ENCODE measurements at regions not wholly inside any gene's neighbourhood (a gene's known extent, or its start where the extent isn't known, plus 50 kb on each side); places are given as distances from the start of the nearest gene placed in this dataset.

GRCh38 chr3:20484126-20484525 lies 298.1 kb upstream of the SGO1 start:
- TF ChIP-seq CTCF (IDR thresholded peaks at IDR 0.05): no peak
- no peak for TF ChIP-seq CBX2 (IDR thresholded peaks at IDR 0.05; ENCODE audit: borderline replicate concordance, low read depth)
- TF ChIP-seq JUN (IDR thresholded peaks at IDR 0.05): no peak
- no peak for TF ChIP-seq POLR2A (IDR thresholded peaks at IDR 0.05; ENCODE audit: low read length)
- no peak for TF ChIP-seq RAD21 (conservative IDR thresholded peaks at IDR 0.05 in 1 of 2, IDR thresholded peaks at IDR 0.05 in 1 of 2)
- no peak for TF ChIP-seq EP300 (IDR thresholded peaks at IDR 0.05)

All from A549 (cell line).